Activated CD8-positive, alpha-beta T cell treated with anti-CD3 and anti-CD28 coated beads for 36 hours (primary cell): ENCODE measurements at regions not wholly inside any gene's neighbourhood (a gene's known extent, or its start where the extent isn't known, plus 50 kb on each side); places are given as distances from the start of the nearest gene placed in this dataset.

Experiments
- ATAC-seq: fragments of 200-7000 bp; cut with Tn5 transposase; one replicate; pipeline ENCODE4 v1.10.0; 2021; ENCODE audit warnings: mild to moderate bottlenecking, moderate library complexity
- CTCF ChIA-PET: fragments of 350-600 bp; sonication (Branson Sonifier 250); formaldehyde crosslinking; loops from one replicate; lab custom pipeline; 2021; ENCODE audit warnings: antibody characterized with exemption; lab: Charles Lee
- POLR2A ChIA-PET: fragments of 350-600 bp; sonication (Branson Sonifier 250); formaldehyde crosslinking; loops from one replicate; lab custom pipeline; 2021; ENCODE audit warnings: antibody characterized with exemption; lab: Charles Lee
- DNase-seq: peaks from one replicate; pipeline ENCODE4 v3.0.0-alpha.2; 2020
- H3K27ac Mint-ChIP-seq: one replicate; pipeline ENCODE4 v1.8.0; 2021; ENCODE audit warnings: mild to moderate bottlenecking, mixed read lengths
- H3K27me3 Mint-ChIP-seq: one replicate; pipeline ENCODE4 v1.8.0; 2021; ENCODE audit warnings: mixed read lengths
- H3K36me3 Mint-ChIP-seq: one replicate; pipeline ENCODE4 v1.8.0; 2021; ENCODE audit warnings: low read depth, mixed read lengths
- H3K4me1 Mint-ChIP-seq: one replicate; pipeline ENCODE4 v1.8.0; 2021; ENCODE audit warnings: low read depth, mixed read lengths
- H3K4me3 Mint-ChIP-seq: one replicate; pipeline ENCODE4 v1.8.0; 2021; ENCODE audit warnings: mild to moderate bottlenecking, moderate library complexity, mixed read lengths
- H3K9me3 Mint-ChIP-seq: one replicate; pipeline ENCODE4 v1.8.0; 2021; ENCODE audit warnings: mixed read lengths
- intact Hi-C: fragments of 100-400 bp; cut with micrococcal nuclease; formaldehyde crosslinking; loops from one replicate; pipeline ENCODE4 v1.10.0; 2022
- TF ChIP-seq, protein P1 (sequence below): fragments of 200-600 bp; IDR thresholded peaks from one replicate; pipeline ENCODE4 v1.8.0; 2022; ENCODE audit warnings: antibody characterized with exemption, mild to moderate bottlenecking

DNA sequence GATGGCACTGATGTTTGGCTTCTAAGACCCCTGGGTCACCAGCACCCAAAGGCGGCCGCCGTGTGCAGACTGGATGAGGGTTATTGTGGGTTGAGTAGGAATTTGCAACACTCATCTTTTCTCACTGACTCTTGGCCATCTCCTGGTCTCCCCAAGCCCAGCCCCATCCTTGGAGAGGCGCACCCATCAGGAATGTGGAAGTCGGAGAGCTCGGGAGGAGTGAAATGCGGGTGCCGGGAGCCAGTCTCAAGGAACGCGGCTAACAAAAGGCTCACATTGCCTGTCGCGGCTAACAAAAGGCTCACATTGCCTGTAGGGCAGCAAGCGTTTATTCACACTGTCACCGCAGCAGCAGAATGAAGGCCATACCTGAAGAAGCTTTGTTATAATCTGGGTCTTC, 248.6 kb downstream of the FOXL1 start:
- ATAC-seq (no peak), DNase-seq (no peak)
- Mint-ChIP-seq H3K4me1 (no peaks in the 10 kb centered on the region), H3K27ac (no peak overlapping the region), H3K4me3 (no peak overlapping the region), H3K27me3 (peaks cover 35% of the 10 kb centered on the region), H3K36me3 (no peaks in the 10 kb centered on the region), H3K9me3 (no peaks in the 10 kb centered on the region)
- TF ChIP-seq, protein P1, sequence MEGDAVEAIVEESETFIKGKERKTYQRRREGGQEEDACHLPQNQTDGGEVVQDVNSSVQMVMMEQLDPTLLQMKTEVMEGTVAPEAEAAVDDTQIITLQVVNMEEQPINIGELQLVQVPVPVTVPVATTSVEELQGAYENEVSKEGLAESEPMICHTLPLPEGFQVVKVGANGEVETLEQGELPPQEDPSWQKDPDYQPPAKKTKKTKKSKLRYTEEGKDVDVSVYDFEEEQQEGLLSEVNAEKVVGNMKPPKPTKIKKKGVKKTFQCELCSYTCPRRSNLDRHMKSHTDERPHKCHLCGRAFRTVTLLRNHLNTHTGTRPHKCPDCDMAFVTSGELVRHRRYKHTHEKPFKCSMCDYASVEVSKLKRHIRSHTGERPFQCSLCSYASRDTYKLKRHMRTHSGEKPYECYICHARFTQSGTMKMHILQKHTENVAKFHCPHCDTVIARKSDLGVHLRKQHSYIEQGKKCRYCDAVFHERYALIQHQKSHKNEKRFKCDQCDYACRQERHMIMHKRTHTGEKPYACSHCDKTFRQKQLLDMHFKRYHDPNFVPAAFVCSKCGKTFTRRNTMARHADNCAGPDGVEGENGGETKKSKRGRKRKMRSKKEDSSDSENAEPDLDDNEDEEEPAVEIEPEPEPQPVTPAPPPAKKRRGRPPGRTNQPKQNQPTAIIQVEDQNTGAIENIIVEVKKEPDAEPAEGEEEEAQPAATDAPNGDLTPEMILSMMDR, result no peak
- POLR2A ChIA-PET, result interaction anchor here (1.3 kb wide), 1 partner anchor 9 kb away, joined by 3 read pairs; no protein-coding TSS in a partner anchor
- intact Hi-C loops, result no loop called here
- CTCF ChIA-PET, result no interaction called here

DNA sequence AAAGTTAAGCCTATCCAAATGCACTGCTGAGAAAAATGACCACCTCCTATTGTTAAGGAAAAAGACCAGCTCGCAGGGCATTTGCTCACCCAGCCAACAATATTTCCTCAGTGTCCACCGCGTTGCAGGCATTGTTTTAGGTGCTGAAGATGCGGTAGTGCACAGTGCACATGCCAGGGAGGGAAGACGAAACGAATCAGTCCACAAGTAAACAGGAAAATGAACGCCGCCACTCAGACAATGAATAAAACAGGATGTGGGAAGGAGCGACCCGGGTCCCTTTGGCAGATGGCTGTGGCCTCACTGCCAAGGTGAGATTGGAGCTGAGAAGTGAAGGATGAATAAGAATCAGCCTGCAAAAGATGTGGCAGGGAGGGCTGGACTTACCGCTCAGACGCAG, 249.2 kb downstream of the FOXL1 start:
- no peaks in the 10 kb centered on the region for H3K4me1 Mint-ChIP-seq
- CTCF ChIA-PET, result no interaction called here
- no peak overlapping the region for H3K4me3 Mint-ChIP-seq
- no peak for DNase-seq
- POLR2A ChIA-PET, result interaction anchor here (1.3 kb wide), 1 partner anchor 9 kb away, joined by 3 read pairs; no protein-coding TSS in a partner anchor
- peaks cover 32% of the 10 kb centered on the region for H3K27me3 Mint-ChIP-seq
- intact Hi-C loops, result no loop called here
- TF ChIP-seq, protein P1, result no peak
- H3K9me3 Mint-ChIP-seq, result no peaks in the 10 kb centered on the region
- no peak overlapping the region for H3K27ac Mint-ChIP-seq
- ATAC-seq, result no peak
- H3K36me3 Mint-ChIP-seq, result no peaks in the 10 kb centered on the region

DNA sequence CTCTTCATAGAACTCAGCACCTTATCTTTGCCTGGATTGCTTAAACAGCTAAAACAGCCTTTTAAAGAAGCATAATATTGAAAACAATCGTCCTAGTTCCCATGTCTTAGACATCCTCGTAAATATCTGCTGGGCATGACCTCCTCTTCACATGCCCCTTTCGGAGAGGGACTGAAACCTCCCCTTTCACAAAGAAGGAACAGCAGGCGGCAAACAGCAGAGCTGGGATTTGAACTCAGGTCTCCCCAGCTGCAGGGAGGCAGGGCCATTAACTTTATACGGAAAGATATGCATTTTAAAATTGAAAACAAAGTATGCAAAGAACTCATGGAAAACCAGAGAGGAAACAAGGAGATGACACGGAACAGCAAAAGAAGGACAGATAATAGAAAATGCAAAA, 249.9 kb downstream of the FOXL1 start:
- no peak overlapping the region for H3K4me3 Mint-ChIP-seq
- H3K9me3 Mint-ChIP-seq, result no peaks in the 10 kb centered on the region
- DNase-seq (no peak), ATAC-seq (no peak)
- POLR2A ChIA-PET, result no interaction called here
- H3K27me3 Mint-ChIP-seq, result peaks cover 32% of the 10 kb centered on the region
- CTCF ChIA-PET, result no interaction called here
- no peaks in the 10 kb centered on the region for H3K36me3 Mint-ChIP-seq
- intact Hi-C loops, result no loop called here
- no peaks in the 10 kb centered on the region for H3K4me1 Mint-ChIP-seq
- TF ChIP-seq, protein P1, result no peak
- no peak overlapping the region for H3K27ac Mint-ChIP-seq

DNA sequence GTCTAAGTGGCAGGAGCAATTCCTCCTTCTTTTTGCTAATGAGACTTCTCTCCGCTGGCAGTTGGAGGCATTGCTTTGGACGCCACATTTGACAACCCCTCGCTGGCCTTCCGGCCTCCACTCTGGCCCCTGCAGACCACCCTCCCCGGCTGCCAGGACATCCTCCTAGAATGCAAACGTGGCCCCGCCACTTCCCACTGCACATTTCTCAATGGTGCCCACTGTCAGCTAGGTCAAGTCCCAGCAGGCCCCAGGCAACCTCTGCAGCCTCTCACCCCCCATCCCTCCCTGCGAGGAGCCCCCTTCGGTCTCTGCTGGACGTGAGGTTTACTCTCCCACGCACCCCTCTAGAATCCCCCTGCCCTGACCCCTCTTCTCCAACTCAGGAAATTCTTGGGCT, 250.3 kb downstream of the FOXL1 start:
- TF ChIP-seq, protein P1, result no peak
- H3K4me3 Mint-ChIP-seq, result no peak overlapping the region
- ATAC-seq, result no peak
- no peaks in the 10 kb centered on the region for H3K4me1 Mint-ChIP-seq
- peaks cover 32% of the 10 kb centered on the region for H3K27me3 Mint-ChIP-seq
- POLR2A ChIA-PET, result no interaction called here
- intact Hi-C loops, result no loop called here
- no peaks in the 10 kb centered on the region for H3K9me3 Mint-ChIP-seq
- H3K36me3 Mint-ChIP-seq, result no peaks in the 10 kb centered on the region
- H3K27ac Mint-ChIP-seq, result no peak overlapping the region
- CTCF ChIA-PET, result no interaction called here
- DNase-seq, result no peak

DNA sequence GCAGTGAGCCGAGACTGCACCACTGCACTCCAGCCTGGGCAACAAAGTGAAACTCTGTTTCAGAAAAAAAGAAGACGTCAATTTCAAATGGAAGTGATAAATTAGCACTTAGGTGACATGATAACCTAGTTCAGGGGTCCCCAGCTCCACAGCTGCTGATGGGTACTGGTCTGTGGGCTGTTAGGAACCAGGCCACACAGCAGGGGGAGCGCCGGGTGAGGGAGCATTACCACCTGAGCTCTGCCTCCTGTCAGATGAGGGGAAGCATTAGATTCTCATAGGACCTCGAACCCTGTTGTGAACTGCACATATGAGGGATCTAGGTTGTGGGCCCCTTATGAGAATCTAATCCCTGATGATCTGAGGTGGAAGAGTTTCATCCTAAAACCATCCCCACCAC, 253.0 kb downstream of the FOXL1 start:
- TF ChIP-seq, protein P1, result no peak
- DNase-seq, result no peak
- POLR2A ChIA-PET, result no interaction called here
- Mint-ChIP-seq H3K4me3 (no peak overlapping the region), H3K36me3 (no peaks in the 10 kb centered on the region), H3K27me3 (peaks cover 26% of the 10 kb centered on the region), H3K9me3 (no peaks in the 10 kb centered on the region), H3K27ac (no peak overlapping the region), H3K4me1 (no peaks in the 10 kb centered on the region)
- CTCF ChIA-PET, result interaction anchor here (1.0 kb wide), 1 partner anchor 231 kb away, joined by 3 read pairs; no protein-coding TSS in a partner anchor
- no peak for ATAC-seq
- intact Hi-C loops, result no loop called here
